ENCODE measurements at regions not wholly inside any gene's neighbourhood (a gene's known extent, or its start where the extent isn't known, plus 50 kb on each side); places are given as distances from the start of the nearest gene placed in this dataset.
A peak's percentile ranks its signal among the peaks of the same experiment; 100 is the strongest.

DNA sequence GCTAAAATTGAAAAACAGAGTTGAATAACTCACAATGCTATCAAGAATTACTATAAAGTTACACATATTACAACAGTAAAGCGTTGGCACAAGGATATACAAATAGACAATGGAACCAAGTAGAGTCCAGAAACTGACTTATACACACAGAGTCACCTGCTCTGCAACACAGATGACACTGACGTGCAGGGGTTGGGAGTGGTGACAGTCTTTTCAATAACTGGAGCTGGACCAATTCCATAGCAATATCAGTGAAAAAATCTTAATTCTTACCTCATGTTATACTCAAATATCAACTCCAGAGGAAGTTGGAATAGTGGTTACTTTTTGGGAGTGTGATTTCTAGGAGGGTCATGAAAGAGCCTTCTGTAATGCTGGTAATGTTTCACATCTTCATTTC lies 62.5 kb upstream of the NPY start:
- Mint-ChIP-seq H3K36me3 (ENCODE audit: low read depth) (no peaks in the 10 kb centered on the region), H3K27ac (no peak overlapping the region), H3K9me3 (ENCODE audit: low read depth) (peaks cover 7% of the 10 kb centered on the region), H3K27me3 (no peaks in the 10 kb centered on the region), H3K4me1 (peaks cover 3% of the 10 kb centered on the region), H3K4me3 (no peak overlapping the region)
- ChIA-PET POLR2A (no interaction called here), CTCF (no interaction called here)
- intact Hi-C loops (cut with DNase I, micrococcal nuclease), result no loop called here
- ATAC-seq (no peak), DNase-seq (no peak)

DNA sequence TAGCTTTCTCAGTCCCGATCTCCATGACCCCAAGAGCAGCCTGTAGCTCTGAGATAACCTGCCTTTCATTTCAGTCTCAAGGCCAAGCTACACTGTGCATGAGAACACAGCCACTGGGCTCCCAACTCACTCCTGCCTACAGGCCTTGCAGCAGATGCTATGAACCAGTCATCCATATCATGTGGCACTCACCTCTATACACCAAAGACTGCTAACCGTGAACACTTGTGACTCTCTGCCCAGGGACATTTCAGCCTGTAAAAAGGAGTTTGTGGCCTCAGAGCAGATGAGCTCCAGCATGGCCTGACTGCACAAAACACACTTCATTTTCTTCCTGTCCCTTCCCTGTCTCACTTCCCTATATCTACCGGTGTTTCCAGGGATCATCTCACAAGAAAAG lies 56.9 kb upstream of the NPY start:
- DNase-seq (no peak), ATAC-seq (peak; percentile 49)
- peaks cover 2% of the 10 kb centered on the region for H3K27me3 Mint-ChIP-seq
- H3K27ac Mint-ChIP-seq, result no peak overlapping the region
- CTCF ChIA-PET, result interaction anchor here (0.7 to 1.0 kb wide), 2 partner anchors 323 to 441 kb away, joined by 3 read pairs; no protein-coding TSS in a partner anchor
- H3K36me3 Mint-ChIP-seq (ENCODE audit: low read depth), result no peaks in the 10 kb centered on the region
- intact Hi-C loops (cut with DNase I, micrococcal nuclease), result no loop called here
- H3K9me3 Mint-ChIP-seq (ENCODE audit: low read depth), result peaks cover 7% of the 10 kb centered on the region
- POLR2A ChIA-PET, result no interaction called here
- H3K4me1 Mint-ChIP-seq, result peaks cover 21% of the 10 kb centered on the region
- no peak overlapping the region for H3K4me3 Mint-ChIP-seq

DNA sequence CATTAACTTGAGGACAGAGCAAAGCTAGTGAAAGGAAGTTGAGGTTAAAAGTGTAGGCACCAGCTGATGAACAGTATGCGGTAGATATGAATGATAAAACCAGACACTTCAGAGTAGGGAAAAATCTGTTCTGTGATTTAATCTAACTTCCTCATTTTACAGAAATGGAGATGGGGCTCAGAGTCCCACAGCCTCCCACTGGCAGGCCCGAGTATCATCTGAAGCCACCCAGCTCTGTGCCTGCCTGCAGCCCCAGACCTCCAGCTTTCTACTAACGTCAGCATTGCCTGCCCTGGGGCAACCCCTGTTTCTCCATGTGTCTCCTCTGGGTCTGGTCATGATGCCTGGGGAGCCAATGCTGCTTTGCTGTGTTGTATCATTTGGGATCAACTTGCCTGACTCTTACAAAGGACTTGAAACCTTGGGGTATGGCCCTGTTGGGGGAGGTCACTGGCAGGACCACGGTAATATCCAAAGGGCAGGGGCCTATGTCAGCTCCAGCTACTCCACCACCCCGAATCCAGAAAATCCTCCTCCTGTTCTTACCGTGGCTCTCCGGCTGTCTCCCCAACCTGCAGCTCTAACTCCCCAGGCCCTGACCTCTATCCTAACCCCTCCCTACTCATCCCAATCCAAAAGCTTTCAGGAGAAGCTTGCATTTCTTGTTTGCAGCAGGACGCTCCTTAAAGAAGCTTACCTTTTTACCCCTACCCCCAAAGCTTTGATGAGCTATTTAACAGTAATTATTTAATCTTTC lies 56.2 kb upstream of the NPY start:
- intact Hi-C loops (cut with DNase I, micrococcal nuclease), result no loop called here
- ChIA-PET CTCF (interaction anchor here (0.7 to 1.0 kb wide), 2 partner anchors 441 to 572 kb away, joined by 3 read pairs; no protein-coding TSS in a partner anchor), POLR2A (no interaction called here)
- peak; percentile 41 for DNase-seq
- ATAC-seq, result peak; percentile 70
- Mint-ChIP-seq H3K9me3 (ENCODE audit: low read depth) (peaks cover 7% of the 10 kb centered on the region), H3K36me3 (ENCODE audit: low read depth) (no peaks in the 10 kb centered on the region), H3K4me3 (no peak overlapping the region), H3K27ac (no peak overlapping the region), H3K27me3 (peaks cover 2% of the 10 kb centered on the region), H3K4me1 (peaks cover 21% of the 10 kb centered on the region)

DNA sequence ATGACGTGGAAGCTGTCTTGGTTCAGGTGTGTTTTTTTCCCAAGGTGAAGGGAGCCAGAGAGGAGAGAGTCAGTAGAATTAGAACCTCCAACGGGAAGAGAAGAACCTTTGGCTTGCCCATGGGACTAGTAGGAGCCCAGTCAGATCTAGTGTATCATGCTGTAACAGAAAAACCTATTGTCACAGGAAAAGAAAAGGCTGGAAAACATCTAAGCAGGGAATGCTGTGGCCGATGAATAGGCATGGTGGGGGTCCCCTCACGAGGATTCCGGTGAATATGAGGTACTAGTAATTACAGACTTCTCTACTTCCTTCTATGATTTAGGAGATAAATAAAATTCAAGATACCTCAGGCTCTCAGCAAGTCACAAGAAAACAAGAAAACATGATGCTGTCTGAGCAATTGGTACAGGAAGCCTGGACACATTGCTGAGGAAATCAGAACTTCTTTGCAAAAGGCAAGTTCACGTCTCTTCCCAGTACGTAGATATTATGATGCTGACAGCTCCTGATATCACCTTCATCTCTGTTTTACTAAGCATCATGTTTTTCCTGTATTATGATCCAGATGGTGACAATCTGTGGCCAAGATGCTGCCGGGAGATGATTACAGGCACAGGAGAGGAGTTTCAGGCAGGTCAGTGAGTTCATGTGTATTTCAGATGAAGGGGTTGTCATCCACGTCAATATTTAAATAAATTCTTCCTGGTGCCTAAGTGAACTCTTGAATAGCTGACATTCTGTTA lies 54.3 kb upstream of the NPY start:
- Mint-ChIP-seq H3K4me1 (peaks cover 21% of the 10 kb centered on the region), H3K27me3 (peaks cover 2% of the 10 kb centered on the region), H3K36me3 (ENCODE audit: low read depth) (no peaks in the 10 kb centered on the region), H3K27ac (no peak overlapping the region), H3K9me3 (ENCODE audit: low read depth) (no peaks in the 10 kb centered on the region), H3K4me3 (no peak overlapping the region)
- intact Hi-C loops (cut with DNase I, micrococcal nuclease), result no loop called here
- POLR2A ChIA-PET, result no interaction called here
- CTCF ChIA-PET, result interaction anchor here (0.5 kb wide), 1 partner anchor 1897 kb away, joined by 5 read pairs; no protein-coding TSS in a partner anchor
- ATAC-seq (no peak), DNase-seq (no peak)

DNA sequence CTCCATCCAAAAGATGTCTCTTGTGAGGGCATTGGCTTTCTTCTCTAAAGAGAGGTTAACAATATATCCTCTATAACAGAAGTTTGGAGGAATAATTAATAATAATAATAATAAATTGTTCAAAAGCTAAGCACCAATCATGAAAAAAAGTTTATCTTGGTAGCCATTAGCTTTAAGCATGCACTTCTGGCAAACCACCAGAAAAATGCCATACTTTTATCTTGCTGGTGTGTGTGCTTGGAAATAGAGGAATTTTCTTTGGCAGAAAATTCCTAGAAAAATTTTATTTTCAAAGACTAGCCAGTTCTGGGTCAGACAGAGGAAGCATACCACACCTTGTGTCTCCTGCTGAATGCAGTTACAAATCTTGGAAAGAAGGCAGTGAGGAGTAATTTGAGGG lies 52.5 kb upstream of the NPY start:
- H3K36me3 Mint-ChIP-seq (ENCODE audit: low read depth), result no peaks in the 10 kb centered on the region
- no peaks in the 10 kb centered on the region for H3K9me3 Mint-ChIP-seq (ENCODE audit: low read depth)
- no peak overlapping the region for H3K27ac Mint-ChIP-seq
- H3K27me3 Mint-ChIP-seq, result peaks cover 5% of the 10 kb centered on the region
- intact Hi-C loops (cut with DNase I, micrococcal nuclease), result no loop called here
- DNase-seq (no peak), ATAC-seq (no peak)
- POLR2A ChIA-PET, result no interaction called here
- no peak overlapping the region for H3K4me3 Mint-ChIP-seq
- H3K4me1 Mint-ChIP-seq, result peaks cover 21% of the 10 kb centered on the region
- CTCF ChIA-PET, result no interaction called here

DNA sequence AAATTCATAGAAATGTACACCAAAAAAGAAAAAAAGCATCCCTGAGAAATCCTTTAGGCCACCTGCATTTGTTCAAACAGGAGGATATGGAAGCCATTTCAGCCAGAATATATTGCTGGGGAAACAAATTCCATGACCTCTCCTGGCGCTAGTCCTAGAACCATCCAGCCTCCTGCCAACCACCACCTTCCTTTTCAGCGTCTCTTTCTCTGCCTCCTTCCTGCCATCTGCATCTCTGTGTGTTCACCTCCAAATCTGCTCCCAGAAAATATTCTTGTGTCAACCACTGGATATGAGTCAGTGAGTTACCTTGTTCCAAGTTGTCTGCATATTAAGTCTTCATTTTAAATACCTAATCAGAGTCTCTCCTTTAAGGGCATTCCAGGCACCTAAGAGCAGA lies 50.6 kb upstream of the NPY start:
- H3K4me3 Mint-ChIP-seq, result no peak overlapping the region
- CTCF ChIA-PET, result interaction anchor here (1.3 kb wide), 1 partner anchor 33 kb away, joined by 3 read pairs; no protein-coding TSS in a partner anchor
- H3K27me3 Mint-ChIP-seq, result peaks cover 11% of the 10 kb centered on the region
- H3K36me3 Mint-ChIP-seq (ENCODE audit: low read depth), result no peaks in the 10 kb centered on the region
- intact Hi-C loops (cut with DNase I, micrococcal nuclease), result no loop called here
- peaks cover 2% of the 10 kb centered on the region for H3K4me1 Mint-ChIP-seq
- POLR2A ChIA-PET, result no interaction called here
- DNase-seq (no peak), ATAC-seq (no peak)
- no peaks in the 10 kb centered on the region for H3K9me3 Mint-ChIP-seq (ENCODE audit: low read depth)
- no peak overlapping the region for H3K27ac Mint-ChIP-seq

Measured in activated CD4-positive, alpha-beta T cell treated with anti-CD3 and anti-CD28 coated beads for 36 hours (primary cell).